ENCODE measurements at regions not wholly inside any gene's neighbourhood (a gene's known extent, or its start where the extent isn't known, plus 50 kb on each side); places are given as distances from the start of the nearest gene placed in this dataset.

DNA sequence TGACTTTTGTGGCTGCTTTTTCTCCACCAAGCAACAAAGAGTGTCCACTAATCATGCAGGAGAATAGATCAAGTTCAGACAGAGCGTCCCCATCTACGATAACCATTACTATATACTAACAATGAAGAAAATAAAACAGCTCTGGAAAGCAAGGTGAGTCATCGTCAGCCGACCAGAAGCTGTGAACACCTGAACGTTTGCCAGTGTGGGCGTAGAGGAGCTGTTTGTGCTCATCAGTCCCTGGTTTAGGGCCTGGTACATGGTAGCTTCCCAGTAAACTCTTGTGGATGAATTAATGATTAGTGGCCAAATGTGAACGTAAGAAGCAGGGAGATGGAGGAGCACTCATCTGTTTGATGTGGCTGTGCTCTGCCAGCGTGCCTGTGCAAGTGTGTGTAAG lies 180.7 kb downstream of the EVX1 start:
- no peaks in the 10 kb centered on the region for H3K4me1 Mint-ChIP-seq (ENCODE audit: low read depth)
- no peak overlapping the region for H3K27ac Mint-ChIP-seq
- peaks cover 14% of the 10 kb centered on the region for H3K27me3 Mint-ChIP-seq
- POLR2A ChIA-PET, result no interaction called here
- CTCF ChIA-PET, result no interaction called here
- TF ChIP-seq, protein P1, sequence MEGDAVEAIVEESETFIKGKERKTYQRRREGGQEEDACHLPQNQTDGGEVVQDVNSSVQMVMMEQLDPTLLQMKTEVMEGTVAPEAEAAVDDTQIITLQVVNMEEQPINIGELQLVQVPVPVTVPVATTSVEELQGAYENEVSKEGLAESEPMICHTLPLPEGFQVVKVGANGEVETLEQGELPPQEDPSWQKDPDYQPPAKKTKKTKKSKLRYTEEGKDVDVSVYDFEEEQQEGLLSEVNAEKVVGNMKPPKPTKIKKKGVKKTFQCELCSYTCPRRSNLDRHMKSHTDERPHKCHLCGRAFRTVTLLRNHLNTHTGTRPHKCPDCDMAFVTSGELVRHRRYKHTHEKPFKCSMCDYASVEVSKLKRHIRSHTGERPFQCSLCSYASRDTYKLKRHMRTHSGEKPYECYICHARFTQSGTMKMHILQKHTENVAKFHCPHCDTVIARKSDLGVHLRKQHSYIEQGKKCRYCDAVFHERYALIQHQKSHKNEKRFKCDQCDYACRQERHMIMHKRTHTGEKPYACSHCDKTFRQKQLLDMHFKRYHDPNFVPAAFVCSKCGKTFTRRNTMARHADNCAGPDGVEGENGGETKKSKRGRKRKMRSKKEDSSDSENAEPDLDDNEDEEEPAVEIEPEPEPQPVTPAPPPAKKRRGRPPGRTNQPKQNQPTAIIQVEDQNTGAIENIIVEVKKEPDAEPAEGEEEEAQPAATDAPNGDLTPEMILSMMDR (IDR thresholded peaks at IDR 0.05), result no peak
- H3K4me3 Mint-ChIP-seq, result no peak overlapping the region
- H3K27ac ChIP-seq (ENCODE audit: low read depth in 1 of 2, low read length in 2 of 2), result no peak overlapping the region
- no peaks in the 10 kb centered on the region for H3K9me3 ChIP-seq (ENCODE audit: control insufficient read depth in 1 of 2, insufficient read depth in 1 of 2, low read length in 2 of 2)
- DNase-seq, result no peak
- H3K4me1 ChIP-seq (ENCODE audit: insufficient read depth, low read length), result no peaks in the 10 kb centered on the region
- intact Hi-C loops (cut with DNase I, micrococcal nuclease), result no loop called here
- H3K4me3 ChIP-seq (ENCODE audit: low read length), result no peak overlapping the region
- H3K9me3 Mint-ChIP-seq, result no peaks in the 10 kb centered on the region
- H3K27me3 ChIP-seq (ENCODE audit: control insufficient read depth in 1 of 2, insufficient read depth in 2 of 2, low read length in 2 of 2), result no peaks in the 10 kb centered on the region
- H3K36me3 ChIP-seq (ENCODE audit: insufficient read depth, low read length), result no peaks in the 10 kb centered on the region
- ATAC-seq (ENCODE audit: poor library complexity), result no peak
- no peaks in the 10 kb centered on the region for H3K36me3 Mint-ChIP-seq (ENCODE audit: low read depth)

- ATAC-seq (ENCODE audit: poor library complexity) (no peak), DNase-seq (no peak)
- ChIA-PET CTCF (no interaction called here), POLR2A (no interaction called here)
- no peaks in the 10 kb centered on the region for H3K27me3 ChIP-seq (ENCODE audit: control insufficient read depth in 1 of 2, insufficient read depth in 2 of 2, low read length in 2 of 2)
- no peaks in the 10 kb centered on the region for H3K36me3 Mint-ChIP-seq (ENCODE audit: low read depth)
- no peaks in the 10 kb centered on the region for H3K9me3 ChIP-seq (ENCODE audit: control insufficient read depth in 1 of 2, insufficient read depth in 1 of 2, low read length in 2 of 2)
- no peaks in the 10 kb centered on the region for H3K4me1 ChIP-seq (ENCODE audit: insufficient read depth, low read length)
- no peak overlapping the region for H3K27ac Mint-ChIP-seq
- peaks cover 14% of the 10 kb centered on the region for H3K27me3 Mint-ChIP-seq
- TF ChIP-seq, protein P1 (IDR thresholded peaks at IDR 0.05), result no peak
- no peaks in the 10 kb centered on the region for H3K4me1 Mint-ChIP-seq (ENCODE audit: low read depth)
- intact Hi-C loops (cut with DNase I, micrococcal nuclease), result no loop called here
- H3K4me3 ChIP-seq (ENCODE audit: low read length), result no peak overlapping the region
- no peaks in the 10 kb centered on the region for H3K36me3 ChIP-seq (ENCODE audit: insufficient read depth, low read length)
- H3K27ac ChIP-seq (ENCODE audit: low read depth in 1 of 2, low read length in 2 of 2), result no peak overlapping the region
- no peaks in the 10 kb centered on the region for H3K9me3 Mint-ChIP-seq
- no peak overlapping the region for H3K4me3 Mint-ChIP-seq
Measured at GRCh38 chr7:27423821-27424220, 181.2 kb downstream of the EVX1 start.

DNA sequence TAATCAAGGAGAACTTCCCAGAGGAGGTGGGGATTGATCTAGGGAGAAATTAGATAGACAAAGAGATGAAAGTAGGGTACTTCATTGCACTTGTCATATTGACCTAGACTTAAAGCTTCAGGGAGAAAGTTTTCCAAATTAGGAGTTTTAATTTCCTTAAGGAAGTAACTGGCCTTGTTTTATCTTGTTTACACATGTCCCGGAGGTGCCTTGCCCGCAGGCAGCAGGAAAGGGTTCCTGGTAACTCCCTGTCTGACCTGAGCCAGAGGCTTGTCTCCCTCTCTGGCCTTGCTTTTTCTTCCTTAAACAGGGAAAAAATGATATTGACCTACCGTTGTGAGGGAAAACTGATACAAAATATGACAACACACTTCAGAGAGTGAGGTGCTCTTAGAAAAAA lies 181.6 kb downstream of the EVX1 start:
- Mint-ChIP-seq H3K4me1 (ENCODE audit: low read depth) (no peaks in the 10 kb centered on the region), H3K9me3 (no peaks in the 10 kb centered on the region), H3K36me3 (ENCODE audit: low read depth) (no peaks in the 10 kb centered on the region), H3K27me3 (peaks cover 14% of the 10 kb centered on the region), H3K27ac (no peak overlapping the region), H3K4me3 (no peak overlapping the region)
- intact Hi-C loops (cut with DNase I, micrococcal nuclease), result no loop called here
- Histone ChIP-seq H3K4me3 (ENCODE audit: low read length) (no peak overlapping the region), H3K4me1 (ENCODE audit: insufficient read depth, low read length) (no peaks in the 10 kb centered on the region), H3K9me3 (ENCODE audit: control insufficient read depth in 1 of 2, insufficient read depth in 1 of 2, low read length in 2 of 2) (no peaks in the 10 kb centered on the region), H3K36me3 (ENCODE audit: insufficient read depth, low read length) (no peaks in the 10 kb centered on the region), H3K27me3 (ENCODE audit: control insufficient read depth in 1 of 2, insufficient read depth in 2 of 2, low read length in 2 of 2) (no peaks in the 10 kb centered on the region), H3K27ac (ENCODE audit: low read depth in 1 of 2, low read length in 2 of 2) (no peak overlapping the region)
- CTCF ChIA-PET, result no interaction called here
- no peak for ATAC-seq (ENCODE audit: poor library complexity)
- POLR2A ChIA-PET, result no interaction called here
- TF ChIP-seq, protein P1 (IDR thresholded peaks at IDR 0.05), result no peak
- no peak for DNase-seq
